CD4-positive, alpha-beta T cell treated with Interleukin-4 for 4 hours (primary cell): ENCODE measurements at regions not wholly inside any gene's neighbourhood (a gene's known extent, or its start where the extent isn't known, plus 50 kb on each side); places are given as distances from the start of the nearest gene placed in this dataset.

Source experiments
- DNase-seq: peaks from one replicate; pipeline ENCODE4 v3.0.0-alpha.2; 2020

DNA sequence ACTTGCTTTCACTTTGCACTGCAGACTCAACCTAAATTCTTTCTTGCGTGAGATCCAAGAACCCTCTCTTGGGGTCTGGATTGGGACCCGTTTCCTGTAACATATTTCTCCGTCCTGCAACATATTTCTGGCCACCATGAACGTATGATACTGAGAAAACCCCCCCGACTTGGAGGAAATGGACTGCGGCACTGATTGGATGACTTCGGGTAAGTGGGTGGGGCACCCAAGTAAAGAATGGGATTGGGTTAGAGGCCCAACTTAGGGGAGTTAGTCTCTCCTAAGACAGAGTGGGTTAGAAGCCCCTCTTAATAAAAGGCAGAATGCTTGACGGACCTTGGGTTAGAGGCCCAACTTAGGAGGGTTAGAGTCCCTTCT lies 690.4 kb downstream of the UQCRFS1 start:
- DNase-seq = no peak

- DNase-seq = no peak
Observed at GRCh38 chr19:28521614-28522544, 691.1 kb downstream of the UQCRFS1 start.

DNA sequence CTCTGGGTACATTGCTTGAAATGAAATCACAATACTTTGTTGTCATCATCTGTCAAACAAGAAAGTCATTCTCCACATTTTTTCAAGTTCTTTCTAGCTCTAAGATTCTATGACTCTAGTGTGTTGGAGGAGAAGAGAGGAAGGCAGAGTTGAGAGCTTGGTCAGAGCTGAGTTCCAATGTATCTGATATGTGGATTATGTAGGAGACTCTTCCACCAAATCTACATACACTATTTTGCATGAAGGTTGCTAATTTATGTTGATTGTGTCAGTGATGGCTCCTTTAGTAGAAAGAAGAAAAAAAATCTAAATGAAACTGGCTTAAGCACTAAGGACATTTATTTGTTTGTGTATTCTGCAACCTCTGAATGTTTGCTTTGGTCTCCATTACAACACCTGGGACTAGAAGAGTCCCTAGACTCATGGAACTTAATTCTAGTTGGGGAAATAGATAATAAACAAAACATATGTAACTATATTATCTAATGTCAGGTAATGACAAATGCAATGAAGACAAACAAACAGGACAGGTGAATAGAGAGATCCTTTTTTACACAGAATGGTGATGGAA lies 691.9 kb downstream of the UQCRFS1 start:
- no peak for DNase-seq

DNA sequence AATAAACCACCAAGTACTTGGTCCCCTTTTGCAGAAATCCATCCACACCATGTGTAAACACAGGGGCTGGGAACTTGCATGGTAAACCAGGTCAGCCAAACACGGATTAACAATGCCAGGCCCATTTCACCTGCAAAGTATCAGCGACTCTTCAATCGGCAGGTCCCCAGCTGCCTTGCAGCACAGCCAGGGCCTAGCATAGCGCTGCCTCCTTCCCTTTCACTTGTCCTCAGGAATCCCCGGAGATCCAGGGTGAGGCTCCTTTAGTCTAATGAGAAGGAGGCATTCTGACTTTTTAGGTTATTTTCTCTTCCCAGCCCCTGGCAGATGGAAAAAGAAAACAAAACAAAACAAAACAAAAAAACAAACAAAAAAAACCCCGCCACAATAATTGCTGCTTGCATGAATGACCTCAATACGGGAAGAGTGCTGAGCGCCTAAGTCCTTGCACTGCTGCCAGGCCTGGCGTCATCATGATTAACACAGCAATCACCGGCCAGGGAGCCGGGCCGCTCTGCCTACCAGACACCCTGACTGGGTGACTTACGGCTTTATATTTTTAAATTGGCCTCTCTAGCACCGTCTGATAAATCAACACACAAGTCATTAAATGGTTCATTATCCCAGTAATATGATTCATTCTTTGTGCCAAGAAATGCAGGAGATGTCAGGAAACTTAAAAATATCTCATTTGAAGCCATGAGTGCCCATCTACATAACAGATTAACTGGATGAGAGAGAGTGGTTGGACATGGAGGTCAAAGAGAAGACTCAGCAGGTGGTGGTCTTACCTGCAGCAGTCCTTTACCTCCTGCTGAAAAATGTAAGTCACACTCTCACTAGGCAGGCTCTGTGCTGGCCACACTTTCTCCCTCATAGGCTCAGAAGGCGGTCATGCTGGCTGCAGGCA lies 692.7 kb downstream of the UQCRFS1 start:
- no peak for DNase-seq

GRCh38 chr19:28519218-28519779 lies 693.7 kb downstream of the UQCRFS1 start:
- no peak for DNase-seq

- no peak for DNase-seq
Observed at GRCh38 chr19:28516415-28516872, 696.5 kb downstream of the UQCRFS1 start.

DNA sequence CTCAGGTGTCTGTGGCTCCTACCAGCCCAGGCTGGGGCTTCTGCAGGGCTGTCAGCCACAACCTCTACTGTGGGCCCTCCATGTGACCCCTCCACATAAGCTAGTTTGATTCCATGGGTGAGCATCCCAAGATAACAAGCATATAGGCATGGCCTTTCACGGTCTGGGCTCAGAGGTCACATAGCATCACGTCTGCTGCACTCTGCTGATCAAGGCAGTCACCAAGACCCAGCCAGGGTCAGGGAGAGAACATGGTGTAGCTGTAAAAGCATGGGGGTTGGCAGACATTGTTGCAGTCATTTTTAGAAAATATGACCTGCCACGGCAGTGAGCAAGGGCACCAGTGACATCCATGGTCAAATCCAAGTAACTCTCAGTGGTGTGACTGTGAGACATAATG lies 698.8 kb downstream of the UQCRFS1 start:
- no peak for DNase-seq

DNA sequence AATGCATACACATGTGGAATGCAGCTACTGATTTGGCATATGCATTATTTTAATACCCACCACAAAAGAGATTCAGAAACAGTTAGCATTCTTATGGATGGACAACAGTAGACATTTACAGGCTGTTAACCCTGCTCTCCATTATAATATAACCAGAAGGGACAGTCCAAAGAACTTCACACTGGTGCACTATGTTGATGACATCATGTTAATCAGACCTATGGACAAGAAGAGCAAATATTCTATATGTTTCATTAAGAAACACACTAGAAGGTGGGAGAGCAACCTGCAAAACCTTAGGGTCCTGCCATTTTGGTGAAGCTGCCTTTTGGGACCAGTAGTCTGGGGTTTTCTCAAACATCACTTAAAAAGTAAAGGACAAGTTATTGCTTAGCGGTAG lies 701.3 kb downstream of the UQCRFS1 start:
- no peak for DNase-seq

- no peak for DNase-seq
Observed at GRCh38 chr19:28509079-28509895, 703.7 kb downstream of the UQCRFS1 start.

- no peak for DNase-seq
Observed at GRCh38 chr19:28508666-28509065, 704.3 kb downstream of the UQCRFS1 start.

DNA sequence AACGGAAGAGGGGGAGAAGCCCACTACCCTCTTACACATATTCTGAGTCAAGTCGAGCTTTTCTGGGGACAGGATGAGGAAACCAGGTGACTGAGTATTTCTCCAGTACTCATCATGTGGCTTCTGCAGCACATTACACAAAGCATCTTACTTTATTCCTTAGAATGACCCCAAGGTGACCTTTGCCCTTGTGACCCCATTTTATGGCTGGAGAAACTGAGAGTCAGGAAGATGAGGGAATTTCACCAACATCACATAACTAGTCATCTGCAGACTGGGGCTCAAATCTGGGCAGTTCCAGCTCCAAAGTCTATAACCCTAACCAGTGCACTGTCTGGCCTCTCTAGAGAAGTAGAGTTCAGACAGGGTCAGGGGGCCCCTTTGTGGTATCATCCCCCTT lies 707.0 kb downstream of the UQCRFS1 start:
- no peak for DNase-seq

- no peak for DNase-seq
Observed at GRCh38 chr19:28505134-28505533, 707.8 kb downstream of the UQCRFS1 start.

- DNase-seq = no peak
Observed at GRCh38 chr19:28504727-28505126, 708.2 kb downstream of the UQCRFS1 start.

DNA sequence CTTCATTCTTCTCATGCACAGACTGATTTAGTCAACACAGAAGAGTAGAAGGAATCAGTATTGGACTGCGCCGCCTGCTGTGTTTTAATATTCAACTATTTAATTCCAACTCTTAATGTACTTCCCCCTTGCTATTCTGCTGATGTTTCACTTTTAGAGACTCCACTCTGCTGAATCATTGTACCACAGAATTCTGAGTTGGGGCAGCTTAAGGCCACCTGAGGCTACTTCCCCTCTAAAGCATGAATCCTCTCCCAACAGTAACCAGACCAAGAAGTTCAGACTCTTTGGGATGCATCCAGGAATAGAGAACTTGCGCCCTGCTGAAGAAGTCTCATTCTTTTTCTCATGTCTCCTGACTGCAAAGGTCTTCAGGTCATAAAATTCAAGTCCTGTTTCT lies 708.8 kb downstream of the UQCRFS1 start:
- peak; percentile 1 for DNase-seq

DNA sequence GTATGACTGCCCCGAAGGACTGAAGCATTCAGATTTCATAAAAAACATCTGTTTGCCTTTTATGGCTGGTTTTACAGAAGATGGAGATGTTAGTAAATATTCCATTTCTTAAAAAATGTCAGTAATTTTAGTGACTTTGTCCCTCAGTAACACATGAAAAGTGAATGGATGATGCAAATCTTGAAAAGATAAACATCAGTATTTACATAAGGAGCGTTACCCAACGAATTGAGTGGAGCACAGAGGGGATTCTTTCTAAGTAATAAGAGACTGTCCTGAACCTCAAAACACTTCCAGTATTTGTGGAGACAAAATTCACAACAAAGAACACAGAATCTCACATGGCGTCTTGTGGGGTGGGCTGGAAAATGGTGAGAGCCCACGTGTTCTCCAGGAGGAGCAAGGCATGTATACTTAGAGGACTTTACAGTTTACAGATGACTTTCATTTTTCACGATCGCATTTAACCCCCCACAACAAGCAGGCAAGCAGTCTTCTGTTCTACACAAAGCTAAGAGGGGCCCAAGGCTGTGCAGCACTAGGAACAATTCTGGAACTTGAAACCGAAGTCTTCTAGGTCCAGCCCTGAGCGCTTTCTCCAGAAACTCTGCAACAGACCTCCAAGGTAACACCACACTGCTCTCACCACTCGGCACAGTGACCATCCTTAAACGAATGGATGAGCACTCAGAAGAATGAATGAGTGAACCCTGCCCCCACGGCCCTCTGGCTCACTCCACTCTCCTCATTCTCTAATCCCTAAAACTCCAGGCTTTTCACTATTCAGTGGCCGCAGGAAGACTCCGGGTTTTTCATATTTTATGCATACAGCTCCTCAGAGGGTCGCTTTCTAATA lies 709.8 kb downstream of the UQCRFS1 start:
- DNase-seq = no peak

- DNase-seq = no peak
Observed at GRCh38 chr19:28501976-28502375, 711.0 kb downstream of the UQCRFS1 start.

DNA sequence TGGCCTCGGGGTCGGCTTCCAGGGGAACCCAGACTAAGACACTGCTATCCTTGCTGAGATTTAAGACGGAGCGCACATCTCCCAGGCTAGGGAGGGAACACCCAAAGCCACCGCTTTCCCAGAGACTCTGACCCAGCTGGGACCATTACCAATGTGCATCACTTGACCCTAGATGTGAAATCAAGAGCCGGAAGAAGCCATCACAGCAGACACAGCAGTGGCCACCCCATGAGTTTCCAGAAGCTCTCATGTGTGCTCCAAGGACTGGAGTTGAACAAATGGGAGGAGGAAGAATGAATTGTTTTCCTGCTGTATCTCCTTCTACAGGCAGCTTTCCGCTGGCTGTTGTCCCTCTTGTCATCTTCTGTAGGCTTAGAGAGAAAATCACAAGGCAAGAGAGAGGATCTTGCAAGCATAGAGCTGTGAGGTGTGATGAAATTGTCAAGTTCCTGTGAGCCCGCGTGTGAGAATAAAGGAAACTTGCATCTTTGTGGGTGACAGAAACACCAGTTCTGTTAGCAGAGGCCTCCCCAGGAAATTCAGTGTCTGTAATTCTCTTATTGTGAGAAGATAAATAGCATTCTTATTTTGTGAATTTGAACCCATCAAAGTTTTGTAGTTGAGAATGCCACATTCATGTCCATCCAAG lies 711.8 kb downstream of the UQCRFS1 start:
- peak; percentile 1 for DNase-seq

- no peak for DNase-seq
Observed at GRCh38 chr19:28500296-28500695, 712.7 kb downstream of the UQCRFS1 start.

GRCh38 chr19:28498404-28498976 lies 714.5 kb downstream of the UQCRFS1 start:
- no peak for DNase-seq

- no peak for DNase-seq
Observed at GRCh38 chr19:28497887-28498286, 715.1 kb downstream of the UQCRFS1 start.
